Right ventricle myocardium superior (tissue), 1 donor: ENCODE measurements at regions not wholly inside any gene's neighbourhood (a gene's known extent, or its start where the extent isn't known, plus 50 kb on each side); places are given as distances from the start of the nearest gene placed in this dataset.

Experiments used
- ATAC-seq: fragments of 200-7000 bp; cut with Tn5 transposase; one replicate; pipeline ENCODE4 v1.9.1; 2020; ENCODE audit warnings: mild to moderate bottlenecking; ENCODE audit not compliant: poor library complexity
- DNase-seq: peaks from one replicate; pipeline ENCODE4 v3.0.0-alpha.2; 2020
- intact Hi-C: fragments of 100-400 bp; cut with DNase I; formaldehyde crosslinking; loops from one replicate; pipeline ENCODE4 v1.11.2; 2022
- donor health status: DM: no; HTN: yes; CAD: no; lungs with severe emphysema.

GRCh38 chr18:77833807-77834206, 584.2 kb downstream of the GALR1 start:
- intact Hi-C loops = no loop called here
- ATAC-seq = no peak

GRCh38 chr18:77851802-77852201, 602.2 kb downstream of the GALR1 start:
- intact Hi-C loops = no loop called here
- DNase-seq (no peak), ATAC-seq (no peak)

More at GRCh38 chr18:77833807-77834206, 584.2 kb downstream of the GALR1 start:
- no peak for DNase-seq

GRCh38 chr18:77853859-77854258, 604.2 kb downstream of the GALR1 start:
- no peak for DNase-seq
- ATAC-seq = no peak
- intact Hi-C loops = no loop called here

GRCh38 chr18:77857678-77858655, 608.3 kb downstream of the GALR1 start:
- intact Hi-C loops = no loop called here
- ATAC-seq (no peak), DNase-seq (no peak)

- intact Hi-C loops = no loop called here
- ATAC-seq (no peak), DNase-seq (no peak)
Observed at GRCh38 chr18:77859634-77860033, 610.0 kb downstream of the GALR1 start.

- no peak for DNase-seq
- no peak for ATAC-seq
- intact Hi-C loops = no loop called here
Observed at GRCh38 chr18:77862066-77862757, 612.6 kb downstream of the GALR1 start.

GRCh38 chr18:77865853-77866252, 616.2 kb downstream of the GALR1 start:
- no peak for ATAC-seq
- DNase-seq = no peak
- intact Hi-C loops = no loop called here

- intact Hi-C loops = no loop called here
- ATAC-seq (no peak), DNase-seq (no peak)
Observed at GRCh38 chr18:77866351-77866750, 616.7 kb downstream of the GALR1 start.

GRCh38 chr18:77870199-77870598, 620.6 kb downstream of the GALR1 start:
- peak; percentile 18 for ATAC-seq
- intact Hi-C loops = no loop called here
- no peak for DNase-seq

- no peak for ATAC-seq
- DNase-seq = no peak
- intact Hi-C loops = no loop called here
Observed at GRCh38 chr18:77870894-77871293, 621.2 kb downstream of the GALR1 start.

- no peak for ATAC-seq
- intact Hi-C loops = no loop called here
- DNase-seq = no peak
Observed at GRCh38 chr18:77872166-77872565, 622.5 kb downstream of the GALR1 start.

GRCh38 chr18:77876319-77876865, 626.7 kb downstream of the GALR1 start:
- intact Hi-C loops = no loop called here
- DNase-seq = no peak
- no peak for ATAC-seq

- ATAC-seq (no peak), DNase-seq (no peak)
- intact Hi-C loops = no loop called here
Observed at GRCh38 chr18:77879829-77880228, 630.2 kb downstream of the GALR1 start.

- ATAC-seq (no peak), DNase-seq (no peak)
- intact Hi-C loops = no loop called here
Observed at GRCh38 chr18:77884454-77884853, 634.8 kb downstream of the GALR1 start.

- ATAC-seq = no peak
- intact Hi-C loops = no loop called here
- DNase-seq = no peak
Observed at GRCh38 chr18:77894060-77894459, 644.4 kb downstream of the GALR1 start.

GRCh38 chr18:77895250-77895649, 645.6 kb downstream of the GALR1 start:
- no peak for DNase-seq
- no peak for ATAC-seq
- intact Hi-C loops = no loop called here

GRCh38 chr18:77896586-77897252, 647.1 kb downstream of the GALR1 start:
- intact Hi-C loops = no loop called here
- ATAC-seq = no peak
- no peak for DNase-seq

- no peak for ATAC-seq
- DNase-seq = no peak
- intact Hi-C loops = no loop called here
Observed at GRCh38 chr18:77897606-77898005, 648.0 kb downstream of the GALR1 start.
